ENCODE measurements at regions not wholly inside any gene's neighbourhood (a gene's known extent, or its start where the extent isn't known, plus 50 kb on each side); places are given as distances from the start of the nearest gene placed in this dataset.
"Not testable (repeated sequence)": the region's sequence is repeated elsewhere in the genome, so short reads cannot be mapped to it uniquely, and the experiment has no call there.

DNA sequence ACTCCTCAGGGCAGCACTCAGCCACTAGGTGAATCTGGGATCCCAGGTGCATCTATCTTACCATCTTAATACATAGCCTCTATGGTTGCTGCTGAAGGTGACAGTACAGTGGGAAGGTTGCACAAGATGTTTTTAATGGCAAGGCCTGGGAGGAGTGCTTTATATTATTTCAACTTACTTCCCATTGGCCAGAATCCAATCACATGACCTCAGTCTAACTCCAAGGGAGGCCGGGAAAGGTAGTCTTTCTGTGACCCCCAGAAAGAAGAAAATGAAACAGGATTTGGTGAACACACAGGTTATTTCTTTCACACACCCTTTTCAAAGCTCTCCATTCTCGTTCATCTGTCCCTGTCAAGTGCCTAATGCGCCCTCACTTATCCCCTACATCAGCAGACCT is 189.1 kb upstream of the ATP6AP2 start:
- no peaks in the 10 kb centered on the region for H3K9me3 ChIP-seq (ENCODE audit: control insufficient read depth in 2 of 2, insufficient read depth in 1 of 2, low read depth in 1 of 2, low read length in 1 of 2)
- no peaks in the 10 kb centered on the region for H3K27me3 ChIP-seq (ENCODE audit: control insufficient read depth in 1 of 2, insufficient read depth in 2 of 2, low read length in 2 of 2)
- H3K4me3 ChIP-seq (ENCODE audit: low read depth in 1 of 2, low read length in 2 of 2) = no peak overlapping the region
- H3K4me1 ChIP-seq (ENCODE audit: control insufficient read depth in 2 of 2, insufficient read depth in 2 of 2, low read length in 1 of 2) = no peaks in the 10 kb centered on the region
- no peaks in the 10 kb centered on the region for H3K36me3 ChIP-seq (ENCODE audit: control insufficient read depth in 2 of 2, insufficient read depth in 2 of 2, low read length in 1 of 2)
- WGBS, 2 donors = 56 to 58% methylated on average over 3 of the region's 3 CpGs
- H3K27ac ChIP-seq (ENCODE audit: low read depth in 2 of 2, low read length in 1 of 2) = no peak overlapping the region

DNA sequence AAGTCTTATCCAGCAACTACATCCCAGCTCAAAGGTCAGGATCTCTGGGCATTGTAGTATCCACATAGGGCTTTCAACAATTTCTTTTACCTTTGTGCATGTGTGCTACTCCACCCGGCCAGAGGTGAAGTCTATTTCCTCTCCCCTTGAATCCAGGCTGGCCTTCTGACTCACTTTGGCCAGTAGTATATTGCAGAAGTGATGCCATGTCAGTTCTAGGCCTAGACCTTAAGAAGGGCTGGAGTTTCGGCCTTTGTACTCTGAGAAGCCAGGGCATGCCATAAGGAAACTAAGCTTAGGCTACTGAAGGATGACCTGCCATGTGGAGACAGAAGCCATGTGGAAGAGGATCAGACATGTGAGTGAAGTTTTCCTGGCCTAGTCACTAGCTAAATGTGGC is 191.2 kb upstream of the ATP6AP2 start:
- Histone ChIP-seq H3K27ac (ENCODE audit: low read depth in 2 of 2, low read length in 1 of 2) (no peak overlapping the region), H3K9me3 (ENCODE audit: control insufficient read depth in 2 of 2, insufficient read depth in 1 of 2, low read depth in 1 of 2, low read length in 1 of 2) (no peaks in the 10 kb centered on the region), H3K4me1 (ENCODE audit: control insufficient read depth in 2 of 2, insufficient read depth in 2 of 2, low read length in 1 of 2) (no peaks in the 10 kb centered on the region), H3K36me3 (ENCODE audit: control insufficient read depth in 2 of 2, insufficient read depth in 2 of 2, low read length in 1 of 2) (no peaks in the 10 kb centered on the region), H3K4me3 (ENCODE audit: low read depth in 1 of 2, low read length in 2 of 2) (no peak overlapping the region), H3K27me3 (ENCODE audit: control insufficient read depth in 1 of 2, insufficient read depth in 2 of 2, low read length in 2 of 2) (no peaks in the 10 kb centered on the region)
- WGBS, 2 donors = 73 to 90% methylated on average over 2 of the region's 2 CpGs

DNA sequence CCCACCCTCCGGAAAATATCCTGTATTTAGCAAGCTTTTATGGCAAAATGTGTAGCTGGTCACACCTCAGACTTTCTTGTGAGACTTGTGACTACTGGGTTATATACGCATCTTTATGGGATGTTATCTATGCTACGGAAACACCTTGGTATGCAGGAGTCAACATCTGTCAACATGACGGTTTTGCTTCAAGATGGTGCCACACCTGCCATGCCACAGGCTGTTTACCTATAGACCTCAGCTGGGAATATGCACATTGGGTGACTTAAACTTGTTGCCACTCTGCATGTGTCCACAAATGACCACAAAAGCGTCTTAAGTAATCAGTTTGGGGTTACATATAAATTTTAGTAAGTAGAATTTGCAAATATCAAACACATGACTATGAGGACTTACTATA is 192.3 kb upstream of the ATP6AP2 start:
- H3K27ac ChIP-seq (ENCODE audit: low read depth in 2 of 2, low read length in 1 of 2) = no peak overlapping the region
- no peaks in the 10 kb centered on the region for H3K27me3 ChIP-seq (ENCODE audit: control insufficient read depth in 1 of 2, insufficient read depth in 2 of 2, low read length in 2 of 2)
- H3K4me3 ChIP-seq (ENCODE audit: low read depth in 1 of 2, low read length in 2 of 2) = no peak overlapping the region
- H3K36me3 ChIP-seq (ENCODE audit: control insufficient read depth in 2 of 2, insufficient read depth in 2 of 2, low read length in 1 of 2) = no peaks in the 10 kb centered on the region
- 83 to 94% methylated on average over 5 of the region's 5 CpGs for WGBS, 2 donors
- no peaks in the 10 kb centered on the region for H3K9me3 ChIP-seq (ENCODE audit: control insufficient read depth in 2 of 2, insufficient read depth in 1 of 2, low read depth in 1 of 2, low read length in 1 of 2)
- no peaks in the 10 kb centered on the region for H3K4me1 ChIP-seq (ENCODE audit: control insufficient read depth in 2 of 2, insufficient read depth in 2 of 2, low read length in 1 of 2)

DNA sequence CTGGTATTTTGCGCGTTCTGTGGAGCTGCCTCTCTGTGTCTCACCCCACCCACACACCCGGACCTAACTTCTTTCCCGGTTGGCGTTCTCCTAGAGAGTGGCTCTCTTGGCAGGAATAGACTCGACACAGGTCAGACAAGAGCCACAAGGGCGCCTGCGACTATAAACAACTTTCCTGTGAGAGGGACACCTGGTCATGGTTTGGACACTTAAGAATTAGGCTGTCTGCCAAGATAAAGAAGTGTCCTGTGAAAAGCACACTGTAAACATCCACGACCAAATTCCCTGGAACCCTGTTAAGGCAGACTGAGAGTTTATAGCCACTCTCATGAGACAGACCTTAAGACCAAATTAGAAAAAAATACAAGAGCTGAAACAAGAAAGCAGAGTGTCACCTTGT is 192.9 kb upstream of the ATP6AP2 start:
- H3K36me3 ChIP-seq (ENCODE audit: control insufficient read depth in 2 of 2, insufficient read depth in 2 of 2, low read length in 1 of 2); H3K4me1 ChIP-seq (ENCODE audit: control insufficient read depth in 2 of 2, insufficient read depth in 2 of 2, low read length in 1 of 2); H3K4me3 ChIP-seq (ENCODE audit: low read depth in 1 of 2, low read length in 2 of 2); H3K27ac ChIP-seq (ENCODE audit: low read depth in 2 of 2, low read length in 1 of 2); H3K27me3 ChIP-seq (ENCODE audit: control insufficient read depth in 1 of 2, insufficient read depth in 2 of 2, low read length in 2 of 2); H3K9me3 ChIP-seq (ENCODE audit: control insufficient read depth in 2 of 2, insufficient read depth in 1 of 2, low read depth in 1 of 2, low read length in 1 of 2): not testable (repeated sequence)
- WGBS, 2 donors = 73 to 78% methylated on average over 9 of the region's 9 CpGs

DNA sequence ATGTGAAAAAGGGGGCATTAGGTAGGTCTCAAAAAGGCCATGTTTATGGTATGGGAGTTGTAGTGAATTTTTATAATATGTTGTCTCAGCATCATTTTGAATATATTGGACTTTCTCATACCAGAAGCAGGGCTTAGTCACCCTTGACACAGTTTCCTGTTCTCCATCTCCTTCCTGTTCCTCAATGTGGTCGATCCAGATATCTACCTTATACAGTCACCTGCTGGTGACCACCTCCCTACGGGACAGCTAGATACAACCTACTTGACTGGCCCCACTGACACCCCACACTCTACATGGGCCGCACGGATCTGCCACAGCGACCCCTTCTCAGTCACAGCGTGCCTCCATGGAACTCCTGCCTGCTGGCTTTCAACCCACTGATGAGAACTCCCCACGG is 193.5 kb upstream of the ATP6AP2 start:
- H3K4me1 ChIP-seq (ENCODE audit: control insufficient read depth in 2 of 2, insufficient read depth in 2 of 2, low read length in 1 of 2); H3K36me3 ChIP-seq (ENCODE audit: control insufficient read depth in 2 of 2, insufficient read depth in 2 of 2, low read length in 1 of 2); H3K4me3 ChIP-seq (ENCODE audit: low read depth in 1 of 2, low read length in 2 of 2); H3K27ac ChIP-seq (ENCODE audit: low read depth in 2 of 2, low read length in 1 of 2); H3K9me3 ChIP-seq (ENCODE audit: control insufficient read depth in 2 of 2, insufficient read depth in 1 of 2, low read depth in 1 of 2, low read length in 1 of 2); H3K27me3 ChIP-seq (ENCODE audit: control insufficient read depth in 1 of 2, insufficient read depth in 2 of 2, low read length in 2 of 2): not testable (repeated sequence)
- WGBS, 2 donors = 83 to 86% methylated on average over 7 of the region's 7 CpGs

DNA sequence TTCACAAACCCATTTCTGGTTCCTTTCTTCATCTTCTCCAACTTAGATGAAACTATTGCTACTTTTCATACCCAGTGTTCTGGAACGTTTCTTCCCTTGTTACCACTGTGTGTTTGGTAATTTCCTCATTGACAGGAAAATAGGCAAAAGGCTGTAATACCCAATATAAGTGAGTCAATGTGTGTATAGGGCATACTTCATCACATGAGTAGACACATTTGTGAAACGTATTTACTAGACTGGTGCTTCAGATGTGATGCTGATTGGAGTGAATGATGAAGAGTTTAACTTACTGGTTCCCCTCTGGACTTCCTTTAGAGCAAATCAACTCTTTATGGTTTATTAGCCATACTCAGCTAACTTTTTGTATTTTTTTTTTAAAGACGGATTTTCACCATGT is 195.1 kb upstream of the ATP6AP2 start:
- Histone ChIP-seq H3K9me3 (ENCODE audit: control insufficient read depth in 2 of 2, insufficient read depth in 1 of 2, low read depth in 1 of 2, low read length in 1 of 2) (no peaks in the 10 kb centered on the region), H3K27me3 (ENCODE audit: control insufficient read depth in 1 of 2, insufficient read depth in 2 of 2, low read length in 2 of 2) (no peaks in the 10 kb centered on the region), H3K4me3 (ENCODE audit: low read depth in 1 of 2, low read length in 2 of 2) (no peak overlapping the region), H3K36me3 (ENCODE audit: control insufficient read depth in 2 of 2, insufficient read depth in 2 of 2, low read length in 1 of 2) (no peaks in the 10 kb centered on the region), H3K27ac (ENCODE audit: low read depth in 2 of 2, low read length in 1 of 2) (no peak overlapping the region), H3K4me1 (ENCODE audit: control insufficient read depth in 2 of 2, insufficient read depth in 2 of 2, low read length in 1 of 2) (no peaks in the 10 kb centered on the region)
- WGBS, 2 donors = 63 to 81% methylated on average over 3 of the region's 3 CpGs

DNA sequence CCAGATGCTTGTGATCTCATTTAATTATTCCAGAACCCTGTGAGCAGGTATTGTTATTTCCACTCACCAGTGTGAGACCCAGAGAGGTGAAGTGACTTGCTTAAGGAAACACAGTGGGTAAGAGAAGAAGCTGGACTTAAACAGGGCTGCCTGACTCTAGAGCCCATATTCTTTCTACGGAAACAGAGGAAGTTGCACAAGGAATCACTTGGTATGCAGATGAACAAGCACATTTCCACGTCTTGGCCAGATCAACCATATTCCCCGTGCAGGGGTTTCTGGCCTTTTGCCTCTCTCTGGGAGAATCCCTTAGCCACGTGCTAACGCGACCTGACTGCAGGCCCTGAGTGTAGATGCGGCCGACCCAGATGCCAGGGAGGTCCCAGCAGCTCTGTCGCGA is 195.5 kb upstream of the ATP6AP2 start:
- H3K4me3 ChIP-seq (ENCODE audit: low read depth in 1 of 2, low read length in 2 of 2) = no peak overlapping the region
- WGBS, 2 donors = 80 to 91% methylated on average over 10 of the region's 10 CpGs
- no peaks in the 10 kb centered on the region for H3K9me3 ChIP-seq (ENCODE audit: control insufficient read depth in 2 of 2, insufficient read depth in 1 of 2, low read depth in 1 of 2, low read length in 1 of 2)
- H3K27ac ChIP-seq (ENCODE audit: low read depth in 2 of 2, low read length in 1 of 2) = no peak overlapping the region
- H3K4me1 ChIP-seq (ENCODE audit: control insufficient read depth in 2 of 2, insufficient read depth in 2 of 2, low read length in 1 of 2) = no peaks in the 10 kb centered on the region
- H3K36me3 ChIP-seq (ENCODE audit: control insufficient read depth in 2 of 2, insufficient read depth in 2 of 2, low read length in 1 of 2) = no peaks in the 10 kb centered on the region
- no peaks in the 10 kb centered on the region for H3K27me3 ChIP-seq (ENCODE audit: control insufficient read depth in 1 of 2, insufficient read depth in 2 of 2, low read length in 2 of 2)

DNA sequence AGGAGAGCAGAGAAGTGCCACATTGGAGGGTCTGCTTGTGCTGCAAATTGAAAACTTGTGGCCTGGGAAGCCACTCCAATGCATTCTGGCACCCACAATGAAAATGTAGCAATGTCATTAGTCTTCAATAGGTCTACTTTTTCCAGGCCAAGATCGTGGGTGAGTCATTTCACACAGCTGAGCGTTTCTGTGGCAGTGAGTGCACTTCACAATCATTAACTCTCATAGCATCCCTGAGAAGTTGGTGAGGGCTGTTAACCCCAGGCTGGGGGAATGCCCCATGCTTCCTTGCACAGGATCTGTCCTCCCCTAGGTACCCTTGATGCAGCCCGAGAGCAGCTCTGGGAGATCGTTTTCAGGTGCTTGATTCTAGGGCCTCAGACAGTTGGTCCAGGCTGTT is 196.8 kb upstream of the ATP6AP2 start:
- WGBS, 2 donors = 53 to 63% methylated on average over 4 of the region's 4 CpGs
- H3K27ac ChIP-seq (ENCODE audit: low read depth in 2 of 2, low read length in 1 of 2) = no peak overlapping the region
- no peak overlapping the region for H3K4me3 ChIP-seq (ENCODE audit: low read depth in 1 of 2, low read length in 2 of 2)
- no peaks in the 10 kb centered on the region for H3K4me1 ChIP-seq (ENCODE audit: control insufficient read depth in 2 of 2, insufficient read depth in 2 of 2, low read length in 1 of 2)
- H3K9me3 ChIP-seq (ENCODE audit: control insufficient read depth in 2 of 2, insufficient read depth in 1 of 2, low read depth in 1 of 2, low read length in 1 of 2) = no peaks in the 10 kb centered on the region
- no peaks in the 10 kb centered on the region for H3K27me3 ChIP-seq (ENCODE audit: control insufficient read depth in 1 of 2, insufficient read depth in 2 of 2, low read length in 2 of 2)
- H3K36me3 ChIP-seq (ENCODE audit: control insufficient read depth in 2 of 2, insufficient read depth in 2 of 2, low read length in 1 of 2) = no peaks in the 10 kb centered on the region

DNA sequence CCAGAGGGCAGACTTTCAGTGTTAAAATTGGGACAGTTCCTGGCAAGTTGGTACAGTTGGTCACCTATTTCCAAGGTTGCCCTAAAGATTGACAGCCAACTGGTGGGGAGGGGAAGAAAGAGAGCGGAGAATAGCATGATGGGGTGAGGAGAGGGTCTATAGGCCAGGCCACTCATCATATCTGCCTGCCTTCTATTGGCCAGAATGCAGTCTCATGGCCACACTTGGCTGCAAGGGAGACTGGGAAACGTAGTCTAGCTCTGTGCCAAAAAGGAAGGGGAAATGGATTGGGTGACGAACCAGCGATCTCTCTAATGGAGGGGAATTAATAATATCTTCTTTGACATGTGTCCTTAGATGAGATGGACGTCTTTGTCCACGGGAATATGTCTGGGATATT is 197.4 kb upstream of the ATP6AP2 start:
- no peaks in the 10 kb centered on the region for H3K4me1 ChIP-seq (ENCODE audit: control insufficient read depth in 2 of 2, insufficient read depth in 2 of 2, low read length in 1 of 2)
- no peaks in the 10 kb centered on the region for H3K36me3 ChIP-seq (ENCODE audit: control insufficient read depth in 2 of 2, insufficient read depth in 2 of 2, low read length in 1 of 2)
- no peaks in the 10 kb centered on the region for H3K27me3 ChIP-seq (ENCODE audit: control insufficient read depth in 1 of 2, insufficient read depth in 2 of 2, low read length in 2 of 2)
- H3K4me3 ChIP-seq (ENCODE audit: low read depth in 1 of 2, low read length in 2 of 2) = no peak overlapping the region
- 65 to 72% methylated on average over 6 of the region's 6 CpGs for WGBS, 2 donors
- no peak overlapping the region for H3K27ac ChIP-seq (ENCODE audit: low read depth in 2 of 2, low read length in 1 of 2)
- H3K9me3 ChIP-seq (ENCODE audit: control insufficient read depth in 2 of 2, insufficient read depth in 1 of 2, low read depth in 1 of 2, low read length in 1 of 2) = no peaks in the 10 kb centered on the region

DNA sequence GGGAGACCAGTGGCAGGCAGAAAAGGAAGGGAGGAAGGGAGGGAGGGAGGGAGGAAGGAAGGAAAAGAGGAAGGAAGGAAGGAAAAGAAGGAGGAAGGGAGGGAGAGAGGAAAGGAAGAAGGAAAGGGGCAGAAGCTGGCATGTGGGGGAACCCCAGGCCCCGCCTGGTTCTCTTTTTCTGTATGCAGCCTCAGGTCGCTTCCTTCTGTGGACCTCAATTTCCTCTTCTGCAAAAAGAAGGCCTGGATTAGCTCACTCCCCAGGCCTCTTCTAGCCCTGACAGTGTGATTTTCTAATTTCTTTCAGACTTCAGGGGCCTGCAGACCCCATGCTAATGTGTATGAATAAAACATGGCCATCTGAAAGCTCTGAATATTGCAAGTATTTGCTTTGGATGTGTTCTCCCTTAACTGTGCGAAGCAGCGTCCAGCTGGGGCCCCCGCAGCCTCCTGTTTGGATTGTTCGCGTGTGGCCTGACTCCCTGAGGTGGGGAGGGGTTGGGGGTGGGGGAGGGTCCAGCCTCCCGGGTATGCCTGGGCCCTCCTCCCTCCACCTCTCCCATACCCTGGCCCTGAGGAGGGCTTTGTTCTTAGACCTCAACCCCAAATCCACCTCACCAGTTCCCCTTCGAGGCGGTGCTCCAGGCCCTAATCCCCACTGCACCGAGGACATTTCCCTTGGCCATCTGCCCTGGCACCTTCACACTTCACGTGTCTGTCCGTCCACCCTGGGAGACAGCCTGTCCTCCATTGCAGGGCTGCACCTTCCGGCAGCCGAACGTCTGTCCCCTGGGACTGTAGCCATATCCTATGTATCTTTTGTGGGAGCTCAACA is 199.9 kb upstream of the ATP6AP2 start:
- no peak overlapping the region for H3K4me3 ChIP-seq (ENCODE audit: low read depth in 1 of 2, low read length in 2 of 2)
- WGBS, 2 donors = 60 to 63% methylated on average over 16 of the region's 16 CpGs
- H3K27me3 ChIP-seq (ENCODE audit: control insufficient read depth in 1 of 2, insufficient read depth in 2 of 2, low read length in 2 of 2) = no peaks in the 10 kb centered on the region
- no peaks in the 10 kb centered on the region for H3K4me1 ChIP-seq (ENCODE audit: control insufficient read depth in 2 of 2, insufficient read depth in 2 of 2, low read length in 1 of 2)
- no peaks in the 10 kb centered on the region for H3K36me3 ChIP-seq (ENCODE audit: control insufficient read depth in 2 of 2, insufficient read depth in 2 of 2, low read length in 1 of 2)
- no peaks in the 10 kb centered on the region for H3K9me3 ChIP-seq (ENCODE audit: control insufficient read depth in 2 of 2, insufficient read depth in 1 of 2, low read depth in 1 of 2, low read length in 1 of 2)
- H3K27ac ChIP-seq (ENCODE audit: low read depth in 2 of 2, low read length in 1 of 2) = no peak overlapping the region

Measured in esophagus (tissue), 2 donors.